NCI-H1694 (cell line): ENCODE measurements at regions not wholly inside any gene's neighbourhood (a gene's known extent, or its start where the extent isn't known, plus 50 kb on each side); places are given as distances from the start of the nearest gene placed in this dataset.

ENCODE experiments used
- DNase-seq: peaks from one replicate; lab custom pipeline; 2025; lab: John Stamatoyannopoulos, UW

DNA sequence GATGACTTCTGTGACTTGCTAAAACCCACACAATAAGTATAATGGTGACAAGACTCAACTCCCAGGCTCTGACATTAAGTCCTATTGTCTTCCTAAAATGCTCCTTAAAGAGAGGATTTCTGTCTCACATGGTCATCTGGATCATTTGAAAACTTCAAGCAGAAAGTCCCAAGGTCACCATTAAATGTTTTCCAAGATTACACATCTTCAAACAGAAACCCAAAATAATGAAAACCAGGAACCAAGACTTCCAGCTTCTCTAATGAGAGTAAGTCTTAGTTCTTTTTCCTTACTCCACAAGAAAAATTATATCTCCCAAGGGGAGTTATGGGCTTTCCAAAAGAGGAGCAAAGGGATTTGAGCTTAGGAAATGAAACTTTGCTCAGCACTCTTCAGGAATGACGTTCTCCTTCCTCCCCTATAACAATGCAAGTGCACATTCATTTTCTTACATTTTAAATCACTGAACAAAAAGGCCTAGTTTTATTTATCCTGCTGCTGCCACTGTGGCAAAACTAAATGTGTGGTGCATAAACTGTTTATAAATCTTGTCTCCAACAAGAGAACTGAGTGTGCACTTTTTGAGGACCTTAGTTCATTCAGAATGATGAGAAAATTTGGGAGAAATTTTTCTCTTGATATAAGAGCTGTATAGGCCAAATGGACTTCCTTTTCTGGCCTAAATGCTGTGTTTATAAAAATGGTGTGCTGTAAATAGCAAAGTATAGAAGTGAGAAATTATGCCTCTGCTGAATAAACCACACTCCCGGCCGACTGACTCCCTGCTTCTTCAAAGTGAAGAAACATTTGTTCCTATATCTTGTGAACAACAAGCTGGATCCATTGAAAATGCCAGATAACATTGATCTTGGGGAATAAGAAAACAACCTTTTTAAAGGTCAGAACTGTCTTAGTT lies 148.4 kb upstream of the PLEKHG7 start:
- no peak for DNase-seq

DNA sequence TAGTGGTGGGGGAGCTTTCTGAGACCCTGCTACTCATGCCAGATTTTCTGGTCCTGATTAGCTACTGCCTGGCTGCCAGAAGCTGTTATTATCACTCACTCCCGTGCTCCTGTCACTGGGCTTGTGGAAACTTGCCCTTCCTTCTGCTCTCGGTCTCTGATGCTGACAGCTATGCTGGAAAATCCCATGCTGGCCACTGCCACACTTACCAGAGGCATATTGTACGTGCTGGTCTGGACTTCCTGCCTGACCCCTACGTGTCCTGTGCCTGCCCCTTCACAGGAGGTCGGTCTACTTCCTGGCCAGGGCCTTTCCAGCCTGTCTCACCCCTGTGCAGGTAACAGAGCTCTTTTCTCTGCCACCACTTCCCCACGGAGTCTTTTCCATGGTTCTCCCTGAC lies 149.4 kb upstream of the PLEKHG7 start:
- DNase-seq, result peak; percentile 84

GRCh38 chr12:92552412-92553108 lies 150.2 kb upstream of the PLEKHG7 start:
- DNase-seq, result no peak

DNA sequence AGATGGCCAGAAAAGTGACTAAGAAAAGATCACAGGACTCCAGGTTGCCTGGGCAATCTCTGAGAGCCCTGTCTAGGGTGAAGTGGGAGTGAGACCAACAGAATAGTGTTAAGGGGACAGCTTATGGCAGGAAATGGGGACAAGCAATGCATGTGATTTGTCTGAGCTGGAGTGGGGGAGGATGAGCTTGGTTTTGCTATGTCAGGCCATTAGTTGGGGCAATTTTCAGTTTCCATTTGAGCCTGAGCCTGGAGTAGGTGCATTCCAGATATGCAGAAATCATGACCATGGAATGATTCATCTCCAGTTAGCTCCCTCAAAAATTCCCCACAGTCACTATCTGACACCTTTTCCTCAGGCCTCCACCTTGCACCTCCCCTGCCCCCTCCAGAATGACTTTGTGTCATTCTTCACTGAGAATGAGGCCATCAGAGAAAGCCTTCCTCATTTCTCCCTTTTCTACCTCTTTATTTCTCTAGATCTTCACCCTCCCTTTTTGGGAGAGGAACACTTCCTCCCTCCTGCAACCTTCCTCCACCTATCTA lies 150.9 kb upstream of the PLEKHG7 start:
- DNase-seq, result no peak

DNA sequence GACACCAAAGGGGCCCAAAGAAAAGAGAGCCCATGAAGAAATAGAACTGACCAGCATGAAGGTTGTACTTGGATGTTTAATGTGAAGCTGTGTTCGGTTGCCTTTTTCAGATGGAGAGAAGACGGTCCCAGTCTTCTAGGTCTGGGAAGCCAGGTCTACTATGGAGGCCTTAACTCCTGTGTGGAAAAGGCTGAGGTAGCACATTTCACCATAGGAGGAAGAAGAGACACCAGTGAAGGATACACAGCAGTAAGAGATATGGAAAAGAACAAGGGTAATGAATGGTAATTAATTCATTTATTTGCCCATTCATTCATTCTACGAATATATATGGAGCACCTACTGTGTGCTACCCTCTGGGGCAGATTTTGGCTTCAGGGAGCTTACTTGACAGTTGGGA lies 151.6 kb upstream of the PLEKHG7 start:
- no peak for DNase-seq

DNA sequence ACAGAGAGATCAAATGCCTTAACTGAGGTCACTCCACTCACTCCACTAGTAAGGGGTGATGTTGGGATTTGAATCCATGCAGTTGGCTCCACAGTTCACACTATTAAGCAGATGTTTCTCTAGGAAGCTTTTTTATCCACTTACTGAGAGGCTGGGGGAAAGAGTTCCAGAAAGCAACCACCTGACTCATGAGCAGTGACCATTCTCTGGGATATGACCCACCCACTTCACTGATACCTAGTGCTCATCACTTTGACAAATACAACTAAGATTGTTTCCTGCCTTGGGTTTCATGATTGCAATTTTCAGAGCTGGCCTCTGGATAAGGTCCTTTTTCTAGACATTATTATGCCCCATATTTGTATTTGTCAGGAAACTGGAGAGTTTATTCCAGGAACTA lies 152.1 kb upstream of the PLEKHG7 start:
- no peak for DNase-seq

GRCh38 chr12:92550254-92550653 lies 152.5 kb upstream of the PLEKHG7 start:
- no peak for DNase-seq

- DNase-seq, result no peak
Observed at GRCh38 chr12:92549516-92549915, 153.3 kb upstream of the PLEKHG7 start.

DNA sequence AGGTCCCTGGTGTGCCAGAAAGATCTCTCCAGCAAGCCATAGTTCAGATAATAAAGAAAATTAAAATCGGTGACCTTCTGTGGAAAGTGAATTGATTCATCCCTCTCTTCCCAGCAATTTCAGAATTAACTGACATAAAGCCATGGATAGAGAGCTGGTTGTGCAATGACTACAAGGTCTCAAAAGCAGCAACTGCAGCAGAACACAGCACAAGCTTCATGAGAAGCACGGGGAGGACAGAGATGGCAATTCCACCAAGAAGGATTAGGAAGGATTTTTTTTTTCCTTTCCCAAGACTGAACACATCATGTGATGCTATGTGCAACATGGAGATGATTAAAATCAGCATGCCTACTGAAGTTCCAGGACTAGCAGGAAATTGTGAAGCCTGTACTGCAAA lies 154.9 kb upstream of the PLEKHG7 start:
- DNase-seq, result no peak

GRCh38 chr12:92547420-92547819 lies 155.4 kb upstream of the PLEKHG7 start:
- no peak for DNase-seq

- DNase-seq, result no peak
Observed at GRCh38 chr12:92546635-92547348, 156.0 kb upstream of the PLEKHG7 start.

DNA sequence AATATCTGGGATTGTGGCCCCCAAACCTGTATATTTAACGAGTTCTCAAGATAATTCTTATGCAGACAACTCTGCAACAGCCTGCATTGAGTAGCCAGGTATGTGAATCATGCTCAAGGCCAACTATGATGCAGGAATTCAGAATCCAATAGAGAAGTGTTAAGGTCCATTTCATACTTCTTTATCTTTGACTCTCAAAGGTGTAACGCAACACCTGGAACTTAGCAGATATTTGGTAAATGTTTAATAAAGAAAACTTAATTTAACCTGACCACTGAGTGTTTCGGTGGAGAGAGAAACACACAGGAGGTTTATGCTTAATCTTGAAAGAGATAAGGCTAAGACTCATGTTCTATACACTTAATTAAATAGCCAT lies 156.5 kb upstream of the PLEKHG7 start:
- no peak for DNase-seq

GRCh38 chr12:92544322-92544721 lies 158.5 kb upstream of the PLEKHG7 start:
- DNase-seq, result peak; percentile 1

DNA sequence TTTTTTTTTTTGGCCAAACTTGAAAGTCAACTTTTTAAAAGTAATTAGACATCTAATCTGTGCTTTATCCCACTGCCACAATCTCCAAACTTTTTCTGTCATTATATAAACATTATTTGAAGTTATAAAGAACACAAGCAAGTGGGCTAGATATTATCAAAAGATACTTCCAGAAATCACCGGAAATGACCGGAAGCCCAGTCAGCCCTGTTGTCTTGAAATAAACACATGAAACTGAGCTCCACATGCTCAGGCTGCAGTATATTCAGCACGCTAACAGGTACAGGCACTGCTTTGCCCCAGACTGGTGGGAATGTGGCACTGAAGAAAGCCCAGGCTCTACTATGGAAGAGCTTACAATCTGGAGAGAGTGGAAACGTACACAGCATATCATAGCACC lies 158.9 kb upstream of the PLEKHG7 start:
- DNase-seq, result no peak

GRCh38 chr12:92543359-92543758 lies 159.4 kb upstream of the PLEKHG7 start:
- DNase-seq, result no peak

- no peak for DNase-seq
Observed at GRCh38 chr12:92541731-92542130, 161.1 kb upstream of the PLEKHG7 start.

GRCh38 chr12:92540782-92541423 lies 161.9 kb upstream of the PLEKHG7 start:
- no peak for DNase-seq

DNA sequence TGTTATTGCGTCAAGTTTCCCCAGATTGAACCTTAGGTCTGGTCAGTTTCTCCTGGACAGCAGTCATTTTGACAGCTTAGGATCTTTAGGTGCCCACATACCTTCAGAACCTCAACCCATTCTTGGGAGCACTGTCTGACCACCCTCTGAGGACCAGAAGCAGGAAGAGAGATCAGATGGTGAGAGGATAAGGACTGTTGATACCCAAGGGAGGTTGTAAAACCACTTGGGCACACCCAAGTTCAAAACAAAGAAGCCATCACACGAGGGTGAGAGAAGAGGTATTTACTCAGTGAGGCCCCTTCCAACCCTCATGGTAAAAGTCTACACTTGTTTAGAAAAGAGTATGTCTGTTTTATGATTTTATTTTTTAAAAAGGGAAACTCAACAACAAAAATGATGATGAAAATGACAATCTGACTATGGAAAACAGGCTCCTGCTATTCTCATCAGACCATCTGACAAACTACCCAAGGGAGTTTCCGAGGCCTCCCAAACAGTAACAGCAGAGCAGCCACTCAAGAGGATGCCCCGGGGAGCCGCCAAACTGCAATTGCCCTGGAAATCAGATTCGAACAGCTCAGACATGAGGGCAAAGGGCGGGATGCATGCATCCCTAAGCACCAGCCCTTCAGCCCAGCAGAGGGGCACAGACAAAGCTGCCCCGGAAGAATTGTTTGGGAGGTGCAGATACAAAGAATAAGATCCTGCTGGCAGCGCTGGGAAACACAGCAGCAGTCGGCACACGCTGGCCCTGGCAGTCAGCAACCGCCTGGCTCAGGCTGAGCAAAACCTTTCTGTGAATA lies 162.6 kb upstream of the PLEKHG7 start:
- peak; percentile 14 for DNase-seq

- DNase-seq, result no peak
Observed at GRCh38 chr12:92539110-92539749, 163.6 kb upstream of the PLEKHG7 start.

DNA sequence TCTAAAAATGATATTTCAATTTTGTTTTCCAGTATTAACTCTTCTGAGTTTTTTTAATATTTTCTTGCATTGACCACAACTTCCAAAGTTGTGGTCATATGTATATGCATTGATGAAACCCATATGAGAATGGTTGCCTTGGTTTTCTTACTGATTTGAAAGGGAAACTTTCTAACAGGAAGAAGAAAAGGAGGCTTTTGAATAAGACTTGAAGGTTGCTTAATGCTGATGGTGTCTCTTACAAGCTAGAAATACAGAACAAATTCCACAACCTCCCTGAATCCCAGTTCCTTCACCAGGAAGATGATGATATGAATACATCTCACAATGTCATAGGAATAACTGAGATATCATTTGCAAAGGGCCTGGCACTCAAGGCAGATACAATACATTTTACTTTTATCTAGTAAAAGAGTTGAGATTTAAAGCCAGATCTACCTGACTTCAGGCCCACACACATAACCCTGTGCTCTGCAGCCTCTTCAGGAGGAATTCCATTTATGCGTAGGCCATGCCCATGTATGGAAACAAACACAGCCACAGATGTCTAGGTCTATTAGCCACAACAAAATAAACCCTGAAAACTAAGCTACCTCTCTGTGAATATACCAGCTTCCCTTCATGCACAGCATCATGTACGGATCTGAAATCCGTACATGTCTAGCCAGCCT lies 165.4 kb upstream of the PLEKHG7 start:
- no peak for DNase-seq
